ENCODE measurements at regions not wholly inside any gene's neighbourhood (a gene's known extent, or its start where the extent isn't known, plus 50 kb on each side); places are given as distances from the start of the nearest gene placed in this dataset.

- Histone ChIP-seq H3K27me3 (ENCODE audit: control insufficient read depth in 1 of 2, insufficient read depth in 2 of 2, low read length in 2 of 2) (peaks cover 9 to 63% of the 10 kb centered on the region in 2 experiments; a peak in 4 of 5 replicates), H3K27ac (ENCODE audit: extremely low read length, insufficient read depth, low read length) (no peak overlapping the region), H3K9me3 (ENCODE audit: low read length) (no peaks in the 10 kb centered on the region), H4K20me1 (ENCODE audit: insufficient read depth, low read length) (peaks cover 2% of the 10 kb centered on the region; the same call in 1 of the 2 replicates), H3K9ac (ENCODE audit: insufficient read depth, low read depth, low read length) (no peak overlapping the region), H3K36me3 (replicated peaks in 1 of 2; ENCODE audit: control insufficient read depth in 1 of 2, insufficient read depth in 2 of 2, low read length in 2 of 2) (no peaks in the 10 kb centered on the region), H3K4me3 (replicated peaks in 1 of 3; ENCODE audit: insufficient read depth in 1 of 3, low read depth in 2 of 3, low read length in 3 of 3) (no peak overlapping the region), H3K4me2 (ENCODE audit: low read depth, low read length) (no peak overlapping the region), H3K4me1 (ENCODE audit: insufficient read depth, low read length) (no peaks in the 10 kb centered on the region), H3K79me2 (ENCODE audit: insufficient read depth, low read length) (no peaks in the 10 kb centered on the region), H2AFZ (ENCODE audit: low read length) (no peak overlapping the region)
- 52% methylated on average over 11 of the region's 11 CpGs for WGBS (ENCODE audit: low lambda C conversion rate)
- FAIRE-seq (no peak), ATAC-seq (no peak), DNase-seq (ENCODE audit: low spot score) (no peak)
- intact Hi-C loops (cut with micrococcal nuclease; ENCODE audit: unreplicated experiment) = no loop called here
- ChIA-PET POLR2A (no interaction called here), CTCF (ENCODE audit: low intra/inter-chr PET ratio, low total read pairs) (no interaction called here)
- no TSS peak for BruUV-seq (replicated peaks)
- TF ChIP-seq TRAFD1 (CRISPR knock-in tag; IDR thresholded peaks at IDR 0.05; ENCODE audit: borderline replicate concordance) (no peak), SETDB1 (CRISPR knock-in tag; IDR thresholded peaks at IDR 0.05; ENCODE audit: borderline replicate concordance) (no peak), RXRB (CRISPR knock-in tag; IDR thresholded peaks at IDR 0.05; ENCODE audit: borderline replicate concordance) (no peak), NCOA2 (CRISPR knock-in tag; IDR thresholded peaks at IDR 0.05) (no peak), ZFP37 (CRISPR knock-in tag; IDR thresholded peaks at IDR 0.05; ENCODE audit: borderline replicate concordance) (no peak), KDM5A (IDR thresholded peaks at IDR 0.05; ENCODE audit: borderline replicate concordance, low read length) (no peak), IRF1 (CRISPR knock-in tag; IDR thresholded peaks at IDR 0.05; ENCODE audit: low read depth) (no peak), THYN1 (CRISPR knock-in tag; IDR thresholded peaks at IDR 0.05; ENCODE audit: borderline replicate concordance, low read depth) (no peak)
- in situ Hi-C loops (cut with HindIII; ENCODE audit: extremely low pct_ligation_motif_present, low pct_unique_long_range_greater_than_20kb) = loop anchor here (5.0 to 10.0 kb wide), 3 partner anchors 223 to 813 kb away; no protein-coding TSS in a partner anchor
Measured at GRCh38 chr2:71928734-71929481, 218.8 kb downstream of the CYP26B1 start.

Measured in HepG2 (cell line).